A204.1 (cell line): ENCODE measurements at regions not wholly inside any gene's neighbourhood (a gene's known extent, or its start where the extent isn't known, plus 50 kb on each side); places are given as distances from the start of the nearest gene placed in this dataset.
"Not testable (repeated sequence)": the region's sequence is repeated elsewhere in the genome, so short reads cannot be mapped to it uniquely, and the experiment has no call there.

Experiments used
- FAIRE-seq: peaks from 2 replicates; lab custom pipeline; 2012; peaks lifted over from hg19 to GRCh38; lab: Jason Lieb, UNC

DNA sequence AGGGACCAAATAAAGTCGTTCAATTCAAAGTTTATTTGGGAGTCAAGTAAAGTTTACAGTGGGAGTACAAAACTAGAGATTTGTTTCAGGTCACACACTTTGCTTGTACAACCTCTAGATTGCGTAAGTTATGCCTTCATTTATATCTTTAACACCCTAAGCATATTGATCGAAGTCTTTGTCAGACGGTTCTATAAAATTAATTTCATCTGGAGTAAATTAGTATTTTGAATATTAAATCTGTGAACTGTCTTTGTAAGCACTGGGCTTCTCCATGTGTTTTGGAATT is 119.7 kb downstream of the ACAA2 start:
- no peak for FAIRE-seq

DNA sequence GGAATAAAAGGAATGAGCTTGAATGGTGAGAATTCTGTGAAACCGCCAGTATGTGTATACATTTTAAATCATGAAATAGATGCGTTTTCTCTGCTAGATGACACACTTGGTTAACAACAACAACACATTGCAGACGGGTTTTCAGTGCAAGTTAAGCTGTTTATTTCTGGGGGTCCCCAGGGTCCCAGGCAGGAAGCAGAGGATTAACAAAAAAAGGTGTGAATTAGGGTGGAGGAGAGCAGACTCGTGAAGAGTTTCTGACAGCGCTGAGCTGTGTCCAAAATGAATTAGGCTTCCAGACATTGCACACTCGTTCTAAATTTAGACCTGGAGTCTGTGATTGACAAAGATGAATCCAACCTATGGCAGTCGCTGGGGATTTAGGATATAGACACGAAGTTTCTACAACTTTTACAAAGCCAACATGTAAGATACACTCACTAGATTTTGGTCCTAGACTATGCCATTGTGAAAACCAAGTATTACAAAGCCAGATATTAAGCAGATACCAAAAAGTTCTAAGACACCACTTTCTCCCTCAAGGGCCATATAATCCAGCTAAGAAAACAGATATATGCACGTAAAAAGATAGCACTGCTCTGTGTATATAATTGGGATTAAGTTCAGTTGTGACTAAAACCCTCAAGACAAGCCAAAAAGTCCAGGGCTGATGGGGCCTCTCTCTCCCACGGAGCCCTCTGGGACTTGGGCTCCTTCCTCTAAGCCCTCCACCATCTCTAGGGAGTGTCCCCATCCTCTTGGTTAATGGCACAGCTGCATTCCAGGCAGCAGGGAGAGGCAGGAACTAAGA is 120.2 kb downstream of the ACAA2 start:
- no peak for FAIRE-seq

DNA sequence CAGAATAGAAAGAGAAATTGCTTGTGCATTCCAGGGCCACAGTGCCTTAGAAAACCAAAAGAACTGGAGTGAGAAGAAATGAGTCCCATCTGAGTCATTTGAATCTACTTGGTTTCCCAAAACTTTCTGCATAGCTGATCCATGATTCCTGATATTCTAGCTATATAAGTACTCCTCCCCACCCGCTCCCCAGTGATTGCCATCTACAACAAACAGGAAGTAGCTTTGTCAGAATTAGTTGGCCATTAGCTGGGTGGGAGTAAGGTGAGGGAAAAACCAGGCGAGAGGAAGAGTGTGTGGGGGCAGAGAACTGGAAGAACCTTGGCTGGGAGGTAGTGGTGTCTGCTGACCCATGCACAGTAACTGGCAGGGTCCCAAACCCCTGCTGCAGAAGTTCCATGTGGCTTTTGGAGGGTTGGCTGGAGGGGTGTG is 122.1 kb downstream of the ACAA2 start:
- no peak for FAIRE-seq

- FAIRE-seq: no peak
These were observed 123.0 kb downstream of the ACAA2 start for GRCh38 chr18:49690312-49690711.

GRCh38 chr18:49685231-49685942 is 123.5 kb downstream of the LIPG start:
- no peak for FAIRE-seq

DNA sequence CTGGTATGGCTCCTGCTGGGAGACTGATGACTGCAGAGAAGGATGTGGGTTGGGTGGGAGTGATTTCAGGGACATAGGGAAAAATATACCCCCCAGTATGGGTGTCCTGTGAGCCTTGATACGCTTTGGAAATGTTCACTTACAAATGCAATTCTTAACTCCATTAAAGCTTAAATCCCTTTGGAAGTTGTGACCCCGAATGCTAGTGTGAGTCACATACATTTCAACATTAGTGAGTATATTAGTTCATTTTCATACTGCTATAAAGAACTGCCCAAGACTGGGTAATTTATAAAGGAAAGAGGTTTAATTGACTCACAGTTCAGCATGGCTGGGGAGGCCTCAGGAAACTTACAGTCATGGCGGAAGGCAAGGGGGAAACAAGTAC is 120.9 kb downstream of the LIPG start:
- not testable (repeated sequence) for FAIRE-seq

DNA sequence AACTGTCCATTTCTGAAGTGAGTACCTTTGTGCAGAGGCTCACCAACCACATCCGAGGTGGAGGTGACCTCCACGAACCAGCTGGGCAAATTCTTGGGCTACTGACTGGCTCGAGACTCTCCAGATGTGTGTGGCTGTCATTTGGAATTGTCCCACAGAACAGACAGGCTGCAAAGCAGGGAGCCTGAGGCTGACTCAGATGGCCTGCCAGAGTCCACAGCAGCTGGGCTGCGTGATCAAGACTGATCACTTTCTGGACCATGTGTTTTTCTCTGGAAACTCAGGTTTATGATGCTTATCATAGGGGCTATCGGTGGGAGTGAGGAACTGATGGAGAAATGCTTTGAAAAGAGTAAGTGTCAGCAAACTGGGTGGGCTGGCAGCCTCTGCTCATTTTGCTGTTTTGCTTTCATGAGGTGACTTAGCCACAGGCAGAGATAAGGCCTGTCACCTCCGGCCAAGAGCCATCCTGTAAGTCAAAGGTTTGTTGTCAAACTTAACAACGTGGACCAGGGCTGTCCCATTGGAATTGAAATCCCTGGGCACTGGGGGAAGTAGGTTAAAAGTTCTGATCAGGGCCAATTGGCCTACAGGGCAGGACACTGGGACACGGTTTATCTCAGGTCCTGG is 120.4 kb downstream of the LIPG start:
- no peak for FAIRE-seq

DNA sequence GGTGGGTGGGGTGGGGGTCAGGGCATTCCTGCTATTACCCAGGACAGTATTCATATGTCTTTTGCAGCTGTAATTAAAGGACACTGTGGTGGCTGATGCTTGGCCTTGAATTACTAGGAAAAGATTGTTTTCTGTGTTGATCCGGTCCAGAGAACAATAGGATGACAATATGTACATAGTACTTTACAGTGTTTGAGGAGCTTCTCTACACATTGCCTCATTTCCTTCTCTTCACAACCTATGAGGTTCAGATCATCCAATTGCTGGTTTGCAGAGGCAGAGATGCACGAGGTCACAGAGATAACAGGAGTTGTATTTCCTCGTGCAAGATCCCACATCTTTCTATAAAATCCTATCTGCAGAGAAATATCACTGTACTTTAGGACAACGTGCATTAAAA is 119.5 kb downstream of the LIPG start:
- no peak for FAIRE-seq

- no peak for FAIRE-seq
These were observed 116.6 kb downstream of the LIPG start for GRCh38 chr18:49678440-49678839.

- FAIRE-seq: no peak
These were observed 116.0 kb downstream of the LIPG start for GRCh38 chr18:49677762-49678413.

DNA sequence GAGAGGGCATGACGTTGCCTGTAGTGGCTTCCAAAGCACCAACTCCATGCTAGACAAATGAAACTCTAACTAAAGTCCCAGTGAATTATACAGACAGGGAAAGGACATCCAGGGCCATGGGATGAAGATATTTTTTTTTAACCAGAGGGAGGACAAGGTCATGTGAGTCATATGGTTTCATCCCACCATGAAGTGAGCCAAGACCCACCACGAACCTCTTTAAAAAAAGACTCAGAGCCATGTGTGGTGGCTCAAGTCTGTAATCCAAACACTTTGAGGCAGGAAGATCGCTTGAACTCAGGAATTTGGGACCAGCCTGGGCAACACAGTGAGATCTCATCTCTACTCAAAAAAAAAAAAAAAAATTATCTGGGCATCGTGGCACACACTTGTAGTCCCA is 115.2 kb downstream of the LIPG start:
- FAIRE-seq: no peak

GRCh38 chr18:49673281-49673680 is 111.4 kb downstream of the LIPG start:
- no peak for FAIRE-seq

- no peak for FAIRE-seq
These were observed 111.0 kb downstream of the LIPG start for GRCh38 chr18:49672853-49673252.

- FAIRE-seq: no peak
These were observed 107.5 kb downstream of the LIPG start for GRCh38 chr18:49669403-49669802.

DNA sequence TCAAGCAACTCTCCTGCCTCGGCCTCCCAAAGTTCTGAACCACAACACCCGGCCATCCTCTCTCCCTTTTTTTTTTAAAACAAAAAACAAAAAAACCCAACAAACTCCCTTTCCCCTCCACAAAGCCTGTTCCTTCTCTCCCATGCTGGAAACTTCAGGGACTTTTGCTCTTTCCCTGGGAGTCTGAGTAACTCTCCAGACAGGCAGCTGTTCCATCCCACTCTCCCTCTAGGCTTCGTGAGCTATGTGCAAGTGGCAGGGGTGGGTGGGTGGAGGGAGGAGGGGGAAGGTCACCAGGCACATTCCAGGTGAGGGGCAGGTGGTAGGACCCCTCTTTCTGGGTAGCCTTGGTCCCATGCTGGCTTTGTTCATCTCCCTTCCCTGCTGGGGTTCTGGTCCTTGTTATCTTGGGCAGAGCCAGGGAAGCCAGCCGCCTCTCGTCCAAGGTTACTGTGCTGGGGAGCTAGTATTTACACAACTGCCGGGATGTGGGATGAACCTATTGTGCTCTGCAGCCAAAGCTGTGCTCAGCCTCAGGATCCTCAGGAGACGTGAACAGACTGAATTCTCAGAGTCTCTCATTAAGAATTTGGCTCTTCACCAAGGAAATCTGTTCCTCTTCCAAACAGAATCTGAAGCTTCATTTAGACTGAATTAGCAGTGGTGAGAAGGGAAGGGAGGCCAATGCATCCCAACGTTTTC is 106.9 kb downstream of the LIPG start:
- FAIRE-seq: no peak

DNA sequence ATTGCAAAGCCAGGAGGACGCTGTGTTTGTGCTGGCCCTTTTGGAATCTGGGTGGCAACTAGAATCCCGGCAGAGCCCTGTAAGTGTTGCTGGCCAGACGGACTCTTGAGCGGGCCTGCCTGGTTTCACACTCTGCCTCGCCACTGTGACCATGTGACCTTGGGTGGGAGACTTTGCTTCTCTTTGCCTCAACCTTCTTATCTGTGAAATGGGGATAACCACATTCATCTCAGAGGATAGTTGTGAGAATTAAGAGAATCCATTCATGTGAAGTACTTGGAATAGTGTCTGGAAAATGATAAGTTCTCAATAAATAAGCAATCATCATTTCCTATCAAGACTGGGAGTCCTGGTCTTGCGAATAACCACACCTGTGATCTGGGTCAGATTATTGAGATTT is 105.6 kb downstream of the LIPG start:
- no peak for FAIRE-seq

DNA sequence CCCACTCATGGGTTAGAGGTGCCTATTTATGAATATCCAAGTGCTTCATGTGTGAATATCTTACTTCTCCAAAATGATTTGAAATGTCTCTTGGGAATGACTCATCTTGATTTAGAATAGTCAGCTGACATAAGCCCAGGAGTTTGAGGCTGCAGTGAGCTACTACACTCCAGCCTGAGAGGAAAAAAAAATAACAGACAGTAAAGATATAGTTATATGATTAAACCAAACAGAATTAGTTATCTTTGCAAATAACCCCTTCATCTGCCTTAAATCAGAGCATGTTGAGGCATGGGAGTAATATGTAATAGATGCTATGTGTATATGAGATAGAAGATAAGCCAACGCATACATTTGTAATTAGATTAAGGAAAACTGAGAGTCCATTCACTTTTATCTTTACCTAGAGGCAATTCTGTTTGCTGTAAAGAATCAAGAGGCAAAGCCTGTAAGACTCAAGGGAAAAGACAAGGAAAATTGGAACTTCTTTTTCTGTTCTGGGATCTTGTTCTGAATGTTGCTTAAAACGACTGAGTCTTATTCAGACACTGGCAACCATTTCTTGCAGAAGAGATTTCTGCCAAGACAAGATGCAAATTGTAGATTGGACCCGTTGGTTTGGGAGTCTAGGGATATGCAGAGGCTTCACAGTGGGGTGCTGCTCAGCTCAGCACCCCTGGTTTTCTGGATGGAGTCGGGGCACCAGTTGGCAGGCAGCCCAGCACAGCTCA is 104.4 kb downstream of the LIPG start:
- no peak for FAIRE-seq

DNA sequence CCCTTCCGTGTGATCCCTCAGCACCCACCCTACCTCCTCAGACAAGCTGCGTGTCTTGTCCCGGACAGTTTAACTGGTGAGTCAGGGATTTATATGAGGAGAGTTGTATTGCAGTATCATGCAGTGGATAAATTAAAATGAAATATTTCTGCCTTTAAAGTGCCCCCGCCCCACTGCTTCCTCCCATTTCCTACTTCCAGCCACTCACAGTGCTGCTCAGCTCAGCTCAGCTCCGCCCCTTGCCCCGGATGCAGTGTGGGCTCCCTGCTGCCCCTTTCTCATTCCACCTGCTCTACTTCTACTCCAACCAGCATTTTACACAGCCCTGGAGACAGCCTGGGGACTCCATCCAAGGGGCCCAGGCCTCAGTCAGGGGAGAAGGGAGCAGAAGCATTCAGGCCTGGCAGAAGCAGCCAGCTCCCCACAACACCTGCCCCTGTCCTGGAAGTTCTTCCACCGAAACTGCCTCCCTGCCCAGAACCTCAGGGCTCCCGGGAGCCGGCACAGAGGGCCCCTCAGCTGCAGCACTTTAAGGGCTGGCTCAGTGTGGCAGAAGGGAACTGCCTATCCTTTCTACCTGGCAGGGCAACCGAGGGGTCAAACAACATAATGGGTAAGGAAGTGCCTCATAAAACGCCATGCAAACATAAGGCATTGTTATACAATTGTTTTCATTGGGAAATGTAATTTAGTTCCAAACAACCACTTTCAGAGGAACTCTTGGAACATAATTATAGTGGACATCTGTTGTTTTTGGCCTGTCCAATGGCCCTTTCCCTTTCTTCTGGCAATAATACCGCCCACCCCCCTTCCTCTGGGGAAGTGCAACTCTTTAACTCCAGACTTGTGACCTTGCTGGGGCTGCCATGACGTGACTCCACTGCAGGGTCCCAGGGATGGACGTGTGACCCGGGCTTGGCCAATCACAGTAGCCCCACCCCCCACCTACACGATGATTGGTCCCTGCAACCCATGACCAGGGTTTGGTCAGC is 102.3 kb downstream of the LIPG start:
- no peak for FAIRE-seq

GRCh38 chr18:49662506-49662905 is 100.6 kb downstream of the LIPG start:
- FAIRE-seq: no peak

- no peak for FAIRE-seq
These were observed 97.1 kb downstream of the LIPG start for GRCh38 chr18:49658823-49659404.
